ENCODE measurements at regions not wholly inside any gene's neighbourhood (a gene's known extent, or its start where the extent isn't known, plus 50 kb on each side); places are given as distances from the start of the nearest gene placed in this dataset.

DNA sequence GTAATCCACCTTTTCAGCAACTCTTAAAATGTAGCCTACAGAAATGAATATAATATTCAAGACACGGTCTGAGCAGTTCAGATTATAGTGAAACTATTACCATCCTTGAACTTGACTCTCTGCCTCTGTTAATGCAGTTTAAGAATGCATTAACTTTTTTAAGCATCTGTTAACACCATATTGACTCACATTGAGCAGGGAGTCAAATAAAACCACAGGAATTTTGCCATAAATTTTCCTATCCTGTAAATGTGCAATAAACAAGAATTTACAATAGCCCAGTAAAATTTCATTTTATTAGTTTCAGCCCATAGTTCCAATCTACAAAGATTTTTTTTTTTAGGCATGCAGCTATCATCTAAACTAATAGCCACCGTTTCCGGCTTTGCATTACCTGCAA lies 239.2 kb upstream of the DEFB112 start:
- no peaks in the 10 kb centered on the region for H3K36me3 Mint-ChIP-seq
- TF ChIP-seq TEAD4 (CRISPR knock-in tag; IDR thresholded peaks at IDR 0.05): no peak
- no peak for TF ChIP-seq MYBL2 (CRISPR knock-in tag; IDR thresholded peaks at IDR 0.05)
- TF ChIP-seq KAT7 (CRISPR knock-in tag; IDR thresholded peaks at IDR 0.05; ENCODE audit: borderline replicate concordance): no peak
- TF ChIP-seq OVOL2 (CRISPR knock-in tag; IDR thresholded peaks at IDR 0.05; ENCODE audit: borderline replicate concordance): no peak
- TF ChIP-seq MAX (CRISPR knock-in tag; IDR thresholded peaks at IDR 0.05): no peak
- no peak for TF ChIP-seq ZNF512 (CRISPR knock-in tag; IDR thresholded peaks at IDR 0.05; ENCODE audit: borderline replicate concordance)
- no peak for TF ChIP-seq CTCF (IDR thresholded peaks at IDR 0.05)
- TF ChIP-seq EMX1 (CRISPR knock-in tag; IDR thresholded peaks at IDR 0.05): no peak
- no peak for TF ChIP-seq FOXJ3 (CRISPR knock-in tag; IDR thresholded peaks at IDR 0.05; ENCODE audit: borderline replicate concordance)
- no peak for TF ChIP-seq E2F5 (CRISPR knock-in tag; IDR thresholded peaks at IDR 0.05)
- TF ChIP-seq, protein P1, sequence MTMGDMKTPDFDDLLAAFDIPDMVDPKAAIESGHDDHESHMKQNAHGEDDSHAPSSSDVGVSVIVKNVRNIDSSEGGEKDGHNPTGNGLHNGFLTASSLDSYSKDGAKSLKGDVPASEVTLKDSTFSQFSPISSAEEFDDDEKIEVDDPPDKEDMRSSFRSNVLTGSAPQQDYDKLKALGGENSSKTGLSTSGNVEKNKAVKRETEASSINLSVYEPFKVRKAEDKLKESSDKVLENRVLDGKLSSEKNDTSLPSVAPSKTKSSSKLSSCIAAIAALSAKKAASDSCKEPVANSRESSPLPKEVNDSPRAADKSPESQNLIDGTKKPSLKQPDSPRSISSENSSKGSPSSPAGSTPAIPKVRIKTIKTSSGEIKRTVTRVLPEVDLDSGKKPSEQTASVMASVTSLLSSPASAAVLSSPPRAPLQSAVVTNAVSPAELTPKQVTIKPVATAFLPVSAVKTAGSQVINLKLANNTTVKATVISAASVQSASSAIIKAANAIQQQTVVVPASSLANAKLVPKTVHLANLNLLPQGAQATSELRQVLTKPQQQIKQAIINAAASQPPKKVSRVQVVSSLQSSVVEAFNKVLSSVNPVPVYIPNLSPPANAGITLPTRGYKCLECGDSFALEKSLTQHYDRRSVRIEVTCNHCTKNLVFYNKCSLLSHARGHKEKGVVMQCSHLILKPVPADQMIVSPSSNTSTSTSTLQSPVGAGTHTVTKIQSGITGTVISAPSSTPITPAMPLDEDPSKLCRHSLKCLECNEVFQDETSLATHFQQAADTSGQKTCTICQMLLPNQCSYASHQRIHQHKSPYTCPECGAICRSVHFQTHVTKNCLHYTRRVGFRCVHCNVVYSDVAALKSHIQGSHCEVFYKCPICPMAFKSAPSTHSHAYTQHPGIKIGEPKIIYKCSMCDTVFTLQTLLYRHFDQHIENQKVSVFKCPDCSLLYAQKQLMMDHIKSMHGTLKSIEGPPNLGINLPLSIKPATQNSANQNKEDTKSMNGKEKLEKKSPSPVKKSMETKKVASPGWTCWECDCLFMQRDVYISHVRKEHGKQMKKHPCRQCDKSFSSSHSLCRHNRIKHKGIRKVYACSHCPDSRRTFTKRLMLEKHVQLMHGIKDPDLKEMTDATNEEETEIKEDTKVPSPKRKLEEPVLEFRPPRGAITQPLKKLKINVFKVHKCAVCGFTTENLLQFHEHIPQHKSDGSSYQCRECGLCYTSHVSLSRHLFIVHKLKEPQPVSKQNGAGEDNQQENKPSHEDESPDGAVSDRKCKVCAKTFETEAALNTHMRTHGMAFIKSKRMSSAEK (CRISPR knock-in tag; IDR thresholded peaks at IDR 0.05; ENCODE audit: borderline replicate concordance): no peak
- no peak for TF ChIP-seq ATF2 (CRISPR knock-in tag; IDR thresholded peaks at IDR 0.05; ENCODE audit: borderline replicate concordance, low read depth)
- no peak overlapping the region for H3K27ac Mint-ChIP-seq
- H3K27me3 Mint-ChIP-seq (ENCODE audit: low read depth): no peaks in the 10 kb centered on the region
- H3K9me3 Mint-ChIP-seq: no peaks in the 10 kb centered on the region
- ATAC-seq (no peak), DNase-seq (ENCODE audit: low spot score) (no peak)
- H3K4me1 Mint-ChIP-seq: peaks cover 3% of the 10 kb centered on the region; the same call in 1 of the 2 replicates
- CTCF ChIA-PET: no interaction called here
- POLR2A ChIA-PET: no interaction called here
- H3K4me3 Mint-ChIP-seq: no peak overlapping the region

DNA sequence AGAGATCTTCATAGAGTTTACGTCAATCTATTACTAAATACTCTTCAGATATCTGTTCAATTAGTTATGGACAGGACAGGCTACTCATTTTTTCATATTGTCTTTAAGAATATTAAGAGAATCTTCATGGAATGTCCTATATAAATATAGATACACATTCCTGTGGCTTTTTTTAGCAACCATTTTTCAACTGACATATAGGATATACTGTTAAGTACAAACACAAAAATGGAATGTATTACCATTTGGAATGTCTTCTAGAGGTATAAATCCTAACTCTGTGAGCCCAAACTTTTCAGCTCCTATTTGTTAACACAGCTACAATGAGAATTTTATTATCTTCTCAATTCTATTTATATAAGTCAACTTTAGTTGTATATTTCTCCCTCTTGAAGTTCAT lies 239.6 kb upstream of the DEFB112 start:
- ChIA-PET POLR2A (no interaction called here), CTCF (no interaction called here)
- Mint-ChIP-seq H3K36me3 (no peaks in the 10 kb centered on the region), H3K27ac (no peak overlapping the region), H3K9me3 (no peaks in the 10 kb centered on the region), H3K4me1 (peaks cover 3% of the 10 kb centered on the region; the same call in 1 of the 2 replicates), H3K27me3 (ENCODE audit: low read depth) (no peaks in the 10 kb centered on the region), H3K4me3 (no peak overlapping the region)
- DNase-seq (ENCODE audit: low spot score): no peak
- ATAC-seq: no peak
- TF ChIP-seq ATF1 (CRISPR knock-in tag; IDR thresholded peaks at IDR 0.05) (no peak), ZBTB43 (CRISPR knock-in tag; IDR thresholded peaks at IDR 0.05) (no peak), NFYB (CRISPR knock-in tag; conservative IDR thresholded peaks at IDR 0.05; ENCODE audit: low read depth) (no peak), ZNF219 (CRISPR knock-in tag; IDR thresholded peaks at IDR 0.05; ENCODE audit: borderline replicate concordance) (no peak), ELF4 (CRISPR knock-in tag; IDR thresholded peaks at IDR 0.05; ENCODE audit: low read depth) (no peak), SOX15 (CRISPR knock-in tag; IDR thresholded peaks at IDR 0.05) (no peak)
- TF ChIP-seq, protein P2, sequence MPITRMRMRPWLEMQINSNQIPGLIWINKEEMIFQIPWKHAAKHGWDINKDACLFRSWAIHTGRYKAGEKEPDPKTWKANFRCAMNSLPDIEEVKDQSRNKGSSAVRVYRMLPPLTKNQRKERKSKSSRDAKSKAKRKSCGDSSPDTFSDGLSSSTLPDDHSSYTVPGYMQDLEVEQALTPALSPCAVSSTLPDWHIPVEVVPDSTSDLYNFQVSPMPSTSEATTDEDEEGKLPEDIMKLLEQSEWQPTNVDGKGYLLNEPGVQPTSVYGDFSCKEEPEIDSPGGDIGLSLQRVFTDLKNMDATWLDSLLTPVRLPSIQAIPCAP (CRISPR knock-in tag; IDR thresholded peaks at IDR 0.05): no peak
- TF ChIP-seq, protein P3, sequence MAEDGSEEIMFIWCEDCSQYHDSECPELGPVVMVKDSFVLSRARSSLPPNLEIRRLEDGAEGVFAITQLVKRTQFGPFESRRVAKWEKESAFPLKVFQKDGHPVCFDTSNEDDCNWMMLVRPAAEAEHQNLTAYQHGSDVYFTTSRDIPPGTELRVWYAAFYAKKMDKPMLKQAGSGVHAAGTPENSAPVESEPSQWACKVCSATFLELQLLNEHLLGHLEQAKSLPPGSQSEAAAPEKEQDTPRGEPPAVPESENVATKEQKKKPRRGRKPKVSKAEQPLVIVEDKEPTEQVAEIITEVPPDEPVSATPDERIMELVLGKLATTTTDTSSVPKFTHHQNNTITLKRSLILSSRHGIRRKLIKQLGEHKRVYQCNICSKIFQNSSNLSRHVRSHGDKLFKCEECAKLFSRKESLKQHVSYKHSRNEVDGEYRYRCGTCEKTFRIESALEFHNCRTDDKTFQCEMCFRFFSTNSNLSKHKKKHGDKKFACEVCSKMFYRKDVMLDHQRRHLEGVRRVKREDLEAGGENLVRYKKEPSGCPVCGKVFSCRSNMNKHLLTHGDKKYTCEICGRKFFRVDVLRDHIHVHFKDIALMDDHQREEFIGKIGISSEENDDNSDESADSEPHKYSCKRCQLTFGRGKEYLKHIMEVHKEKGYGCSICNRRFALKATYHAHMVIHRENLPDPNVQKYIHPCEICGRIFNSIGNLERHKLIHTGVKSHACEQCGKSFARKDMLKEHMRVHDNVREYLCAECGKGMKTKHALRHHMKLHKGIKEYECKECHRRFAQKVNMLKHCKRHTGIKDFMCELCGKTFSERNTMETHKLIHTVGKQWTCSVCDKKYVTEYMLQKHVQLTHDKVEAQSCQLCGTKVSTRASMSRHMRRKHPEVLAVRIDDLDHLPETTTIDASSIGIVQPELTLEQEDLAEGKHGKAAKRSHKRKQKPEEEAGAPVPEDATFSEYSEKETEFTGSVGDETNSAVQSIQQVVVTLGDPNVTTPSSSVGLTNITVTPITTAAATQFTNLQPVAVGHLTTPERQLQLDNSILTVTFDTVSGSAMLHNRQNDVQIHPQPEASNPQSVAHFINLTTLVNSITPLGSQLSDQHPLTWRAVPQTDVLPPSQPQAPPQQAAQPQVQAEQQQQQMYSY (CRISPR knock-in tag; IDR thresholded peaks at IDR 0.05): no peak

All from WTC11 (cell line).